Caco-2 (cell line): ENCODE measurements at regions not wholly inside any gene's neighbourhood (a gene's known extent, or its start where the extent isn't known, plus 50 kb on each side); places are given as distances from the start of the nearest gene placed in this dataset.

ENCODE experiments used
- BruUV-seq: library from RNA; stranded (reverse); fragments of 400-500 nt; replicated peaks from 2 replicates; lab custom pipeline; 2021; lab: Mats Ljungman, UMichigan
- CTCF ChIA-PET: fragments of 300-600 bp; sonication (Branson Sonifier 250); formaldehyde crosslinking; loops from one replicate; lab custom pipeline; 2022; ENCODE audit warnings: antibody characterized with exemption; lab: Charles Lee
- POLR2A ChIA-PET: fragments of 300-600 bp; sonication (Branson Sonifier 250); formaldehyde crosslinking; loops from one replicate; lab custom pipeline; 2022; ENCODE audit warnings: antibody characterized with exemption; lab: Charles Lee
- DNase-seq, 2 experiments: peaks; one replicate each; pipeline versions ENCODE4 v3.0.0 to v3.0.0-alpha.2; 2020 to 2022
- H3K27me3 ChIP-seq: replicated peaks from 2 replicates; pipeline ENCODE4 v1.6.0; 2011; ENCODE audit warnings: low read length; ENCODE audit not compliant: control insufficient read depth, insufficient read depth
- H3K36me3 ChIP-seq: 2 replicates; pipeline ENCODE4 v1.5.1; 2011; ENCODE audit warnings: low read length; ENCODE audit not compliant: control insufficient read depth, insufficient read depth
- H3K4me1 ChIP-seq: fragments of 250-450 bp; sonication (Bioruptor Pico); 2 replicates; pipeline ENCODE4 v1.5.1; 2020; ENCODE audit warnings: mild to moderate bottlenecking
- H3K4me3 ChIP-seq: 2 replicates; pipeline ENCODE4 v1.5.1; 2011; ENCODE audit warnings: low read depth, mild to moderate bottlenecking, control low read depth, low read length
- H3K9me3 ChIP-seq: fragments of 250-450 bp; sonication (Bioruptor Pico); 2 replicates; pipeline ENCODE4 v1.5.1; 2020; ENCODE audit warnings: mild to moderate bottlenecking, moderate library complexity
- H3K27ac Mint-ChIP-seq: one replicate; pipeline ENCODE4 v1.8.0; 2022; ENCODE audit warnings: mixed read lengths; ENCODE audit not compliant: unreplicated experiment
- H3K27me3 Mint-ChIP-seq: one replicate; pipeline ENCODE4 v1.8.0; 2022; ENCODE audit warnings: mixed read lengths; ENCODE audit not compliant: insufficient read depth, unreplicated experiment
- H3K36me3 Mint-ChIP-seq: one replicate; pipeline ENCODE4 v1.8.0; 2022; ENCODE audit warnings: mild to moderate bottlenecking, mixed read lengths; ENCODE audit not compliant: insufficient read depth, unreplicated experiment
- H3K4me1 Mint-ChIP-seq: one replicate; pipeline ENCODE4 v1.8.0; 2022; ENCODE audit warnings: low read depth, mixed read lengths; ENCODE audit not compliant: unreplicated experiment
- H3K4me3 Mint-ChIP-seq: one replicate; pipeline ENCODE4 v1.8.0; 2022; ENCODE audit warnings: mild to moderate bottlenecking, moderate library complexity, mixed read lengths; ENCODE audit not compliant: unreplicated experiment
- H3K9me3 Mint-ChIP-seq: one replicate; pipeline ENCODE4 v1.8.0; 2022; ENCODE audit warnings: mixed read lengths; ENCODE audit not compliant: unreplicated experiment
- CTCF ChIP-seq, 2 experiments: fragments of 200-600 bp in 1 of 2; IDR thresholded peaks; 1 replicate in 1 of 2; 2 replicates in 1 of 2; pipeline versions ENCODE4 v1.5.1 to v1.8.0; 2011 to 2022; ENCODE audit warnings: antibody characterized with exemption in 1 of 2, control low read depth in 1 of 2, inconsistent platforms in 1 of 2, low read depth in 1 of 2, low read length in 1 of 2, mild to moderate bottlenecking in 1 of 2, moderate library complexity in 1 of 2; ENCODE audit not compliant: insufficient read depth in 1 of 2, severe bottlenecking in 1 of 2, unreplicated experiment in 1 of 2
- intact Hi-C: fragments of 100-400 bp; cut with micrococcal nuclease; formaldehyde crosslinking; loops from one replicate; pipeline ENCODE4 v1.10.0; 2022; ENCODE audit not compliant: unreplicated experiment

- Mint-ChIP-seq H3K27ac (no peak overlapping the region), H3K36me3 (no peaks in the 10 kb centered on the region), H3K4me3 (no peak overlapping the region), H3K4me1 (peaks cover 24% of the 10 kb centered on the region), H3K9me3 (peaks cover 11% of the 10 kb centered on the region), H3K27me3 (no peaks in the 10 kb centered on the region)
- TF ChIP-seq CTCF (IDR thresholded peaks at IDR 0.05; ENCODE audit: insufficient read depth in 1 of 2, low read depth in 1 of 2, low read length in 1 of 2, severe bottlenecking in 1 of 2, unreplicated experiment in 1 of 2), result no peak
- ChIA-PET POLR2A (no interaction called here), CTCF (no interaction called here)
- H3K4me3 ChIP-seq, result no peak overlapping the region
- H3K36me3 ChIP-seq, result no peaks in the 10 kb centered on the region
- peaks cover 4% of the 10 kb centered on the region; the same call in 1 of the 2 replicates for H3K4me1 ChIP-seq
- no peaks in the 10 kb centered on the region for H3K27me3 ChIP-seq
- no peak for DNase-seq
- intact Hi-C loops, result no loop called here
- BruUV-seq, result no TSS peak
- no peaks in the 10 kb centered on the region for H3K9me3 ChIP-seq
These were observed 69.8 kb upstream of the LIMCH1 start for GRCh38 chr4:41468122-41468521.

- H3K4me1 ChIP-seq, result peaks cover 9% of the 10 kb centered on the region
- H3K9me3 ChIP-seq, result no peaks in the 10 kb centered on the region
- Mint-ChIP-seq H3K9me3 (peaks cover 11% of the 10 kb centered on the region), H3K4me1 (peaks cover 14% of the 10 kb centered on the region), H3K27me3 (no peaks in the 10 kb centered on the region), H3K36me3 (no peaks in the 10 kb centered on the region), H3K27ac (no peak overlapping the region), H3K4me3 (no peak overlapping the region)
- DNase-seq, result no peak
- CTCF ChIA-PET, result interaction anchor here (0.6 kb wide), 1 partner anchor 155 kb away, joined by 3 read pairs; no protein-coding TSS in a partner anchor
- TF ChIP-seq CTCF (IDR thresholded peaks at IDR 0.05; ENCODE audit: insufficient read depth in 1 of 2, low read depth in 1 of 2, low read length in 1 of 2, severe bottlenecking in 1 of 2, unreplicated experiment in 1 of 2), result no peak
- intact Hi-C loops, result no loop called here
- BruUV-seq, result no TSS peak
- POLR2A ChIA-PET, result no interaction called here
- no peaks in the 10 kb centered on the region for H3K27me3 ChIP-seq
- no peak overlapping the region for H3K4me3 ChIP-seq
- H3K36me3 ChIP-seq, result no peaks in the 10 kb centered on the region
These were observed 66.6 kb upstream of the LIMCH1 start for GRCh38 chr4:41471126-41472071.

GRCh38 chr4:41472081-41472480, 65.9 kb upstream of the LIMCH1 start:
- Mint-ChIP-seq H3K36me3 (no peaks in the 10 kb centered on the region), H3K27me3 (no peaks in the 10 kb centered on the region), H3K4me1 (peaks cover 14% of the 10 kb centered on the region), H3K4me3 (no peak overlapping the region), H3K9me3 (peaks cover 11% of the 10 kb centered on the region), H3K27ac (no peak overlapping the region)
- no peaks in the 10 kb centered on the region for H3K9me3 ChIP-seq
- H3K4me1 ChIP-seq, result peaks cover 9% of the 10 kb centered on the region
- DNase-seq, result no peak
- POLR2A ChIA-PET, result no interaction called here
- CTCF ChIA-PET, result interaction anchor here (0.6 kb wide), 1 partner anchor 155 kb away, joined by 3 read pairs; no protein-coding TSS in a partner anchor
- intact Hi-C loops, result no loop called here
- no peaks in the 10 kb centered on the region for H3K27me3 ChIP-seq
- no TSS peak for BruUV-seq
- TF ChIP-seq CTCF (IDR thresholded peaks at IDR 0.05; ENCODE audit: insufficient read depth in 1 of 2, low read depth in 1 of 2, low read length in 1 of 2, severe bottlenecking in 1 of 2, unreplicated experiment in 1 of 2), result no peak
- H3K36me3 ChIP-seq, result no peaks in the 10 kb centered on the region
- no peak overlapping the region for H3K4me3 ChIP-seq
